Endothelial cell (in vitro differentiated cells): ENCODE measurements at regions not wholly inside any gene's neighbourhood (a gene's known extent, or its start where the extent isn't known, plus 50 kb on each side); places are given as distances from the start of the nearest gene placed in this dataset.

Experiments
- DNase-seq: peaks from one replicate; pipeline ENCODE4 v3.0.0; 2021; ENCODE audit warnings: low spot score
- H3K27ac Mint-ChIP-seq: one replicate; pipeline ENCODE4 v1.8.0; 2021; ENCODE audit warnings: mixed read lengths, inconsistent platforms; ENCODE audit not compliant: unreplicated experiment
- H3K27me3 Mint-ChIP-seq: one replicate; pipeline ENCODE4 v1.8.0; 2021; ENCODE audit warnings: mild to moderate bottlenecking, moderate library complexity, mixed read lengths, inconsistent platforms; ENCODE audit not compliant: unreplicated experiment
- H3K36me3 Mint-ChIP-seq: one replicate; pipeline ENCODE4 v1.8.0; 2021; ENCODE audit warnings: mild to moderate bottlenecking, low read depth, mixed read lengths, inconsistent platforms; ENCODE audit not compliant: unreplicated experiment
- H3K4me1 Mint-ChIP-seq: one replicate; pipeline ENCODE4 v1.8.0; 2021; ENCODE audit warnings: mild to moderate bottlenecking, mixed read lengths, inconsistent platforms; ENCODE audit not compliant: unreplicated experiment
- H3K4me3 Mint-ChIP-seq: one replicate; pipeline ENCODE4 v1.8.0; 2021; ENCODE audit warnings: mild to moderate bottlenecking, mixed read lengths, inconsistent platforms; ENCODE audit not compliant: unreplicated experiment
- H3K9me3 Mint-ChIP-seq: one replicate; pipeline ENCODE4 v1.8.0; 2021; ENCODE audit warnings: mixed read lengths, inconsistent platforms; ENCODE audit not compliant: unreplicated experiment
- TF ChIP-seq, protein P1 (sequence below): fragments of 200-600 bp; sonication (generic); IDR thresholded peaks from one replicate; pipeline ENCODE4 v1.5.0; 2021; ENCODE audit warnings: antibody characterized with exemption; ENCODE audit not compliant: unreplicated experiment

- H3K36me3 Mint-ChIP-seq, result no peaks in the 10 kb centered on the region
- no peak for DNase-seq
- H3K9me3 Mint-ChIP-seq, result no peaks in the 10 kb centered on the region
- no peak overlapping the region for H3K4me3 Mint-ChIP-seq
- no peaks in the 10 kb centered on the region for H3K27me3 Mint-ChIP-seq
- TF ChIP-seq, protein P1, sequence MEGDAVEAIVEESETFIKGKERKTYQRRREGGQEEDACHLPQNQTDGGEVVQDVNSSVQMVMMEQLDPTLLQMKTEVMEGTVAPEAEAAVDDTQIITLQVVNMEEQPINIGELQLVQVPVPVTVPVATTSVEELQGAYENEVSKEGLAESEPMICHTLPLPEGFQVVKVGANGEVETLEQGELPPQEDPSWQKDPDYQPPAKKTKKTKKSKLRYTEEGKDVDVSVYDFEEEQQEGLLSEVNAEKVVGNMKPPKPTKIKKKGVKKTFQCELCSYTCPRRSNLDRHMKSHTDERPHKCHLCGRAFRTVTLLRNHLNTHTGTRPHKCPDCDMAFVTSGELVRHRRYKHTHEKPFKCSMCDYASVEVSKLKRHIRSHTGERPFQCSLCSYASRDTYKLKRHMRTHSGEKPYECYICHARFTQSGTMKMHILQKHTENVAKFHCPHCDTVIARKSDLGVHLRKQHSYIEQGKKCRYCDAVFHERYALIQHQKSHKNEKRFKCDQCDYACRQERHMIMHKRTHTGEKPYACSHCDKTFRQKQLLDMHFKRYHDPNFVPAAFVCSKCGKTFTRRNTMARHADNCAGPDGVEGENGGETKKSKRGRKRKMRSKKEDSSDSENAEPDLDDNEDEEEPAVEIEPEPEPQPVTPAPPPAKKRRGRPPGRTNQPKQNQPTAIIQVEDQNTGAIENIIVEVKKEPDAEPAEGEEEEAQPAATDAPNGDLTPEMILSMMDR, result no peak
- no peaks in the 10 kb centered on the region for H3K4me1 Mint-ChIP-seq
- H3K27ac Mint-ChIP-seq, result no peak overlapping the region
These were observed 84.1 kb upstream of the NABP1 start for GRCh38 chr2:191593622-191594385.

GRCh38 chr2:191597186-191597751 is 80.7 kb upstream of the NABP1 start:
- Mint-ChIP-seq H3K4me1 (no peaks in the 10 kb centered on the region), H3K27me3 (no peaks in the 10 kb centered on the region), H3K36me3 (no peaks in the 10 kb centered on the region), H3K4me3 (no peak overlapping the region), H3K9me3 (no peaks in the 10 kb centered on the region), H3K27ac (no peak overlapping the region)
- DNase-seq, result no peak
- TF ChIP-seq, protein P1, result no peak

DNA sequence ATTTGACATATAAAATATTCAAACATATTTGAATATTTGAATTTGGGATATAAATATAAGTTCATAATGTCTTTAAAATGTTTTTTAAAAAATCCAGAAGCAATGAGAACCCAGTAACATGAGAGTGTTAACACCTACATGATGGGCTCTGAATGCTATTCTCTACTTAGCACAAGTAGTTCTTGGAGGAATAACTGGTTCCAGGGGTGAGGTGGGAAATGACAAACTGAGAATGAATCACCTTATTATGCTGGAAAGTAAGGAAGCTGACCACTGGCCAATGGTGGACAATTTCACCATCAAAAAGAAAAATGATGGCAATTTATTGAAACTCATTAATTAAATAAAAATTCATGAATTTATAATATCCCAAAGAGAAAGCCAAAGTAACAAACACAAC is 79.6 kb upstream of the NABP1 start:
- H3K4me1 Mint-ChIP-seq, result no peaks in the 10 kb centered on the region
- DNase-seq, result no peak
- H3K4me3 Mint-ChIP-seq, result no peak overlapping the region
- no peaks in the 10 kb centered on the region for H3K27me3 Mint-ChIP-seq
- TF ChIP-seq, protein P1, result no peak
- H3K9me3 Mint-ChIP-seq, result no peaks in the 10 kb centered on the region
- H3K27ac Mint-ChIP-seq, result no peak overlapping the region
- no peaks in the 10 kb centered on the region for H3K36me3 Mint-ChIP-seq

DNA sequence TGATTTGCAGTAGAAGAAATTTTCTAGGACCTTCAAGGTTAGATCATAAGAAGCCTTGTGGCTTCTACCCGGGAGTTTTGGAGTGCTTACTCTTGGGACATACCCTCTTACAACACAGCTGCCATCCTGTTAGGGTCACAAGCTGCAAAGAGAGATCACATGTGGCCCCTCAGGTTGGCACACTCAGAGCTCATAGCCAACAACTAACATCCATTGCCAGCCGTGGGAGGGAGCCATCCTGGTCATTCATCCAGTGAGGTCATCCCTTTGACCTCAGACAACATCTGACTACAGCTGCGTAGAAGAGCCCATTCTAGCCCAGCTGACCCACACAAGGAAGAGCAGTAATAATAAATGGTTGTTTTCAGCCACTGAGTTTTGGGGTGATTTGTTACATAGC is 76.9 kb upstream of the NABP1 start:
- no peaks in the 10 kb centered on the region for H3K9me3 Mint-ChIP-seq
- no peaks in the 10 kb centered on the region for H3K4me1 Mint-ChIP-seq

GRCh38 chr2:191604154-191604553 is 73.8 kb upstream of the NABP1 start:
- Mint-ChIP-seq H3K27ac (no peak overlapping the region), H3K4me3 (no peak overlapping the region), H3K36me3 (no peaks in the 10 kb centered on the region), H3K27me3 (no peaks in the 10 kb centered on the region), H3K9me3 (no peaks in the 10 kb centered on the region), H3K4me1 (no peaks in the 10 kb centered on the region)
- TF ChIP-seq, protein P1, result no peak
- DNase-seq, result no peak

More for the DNA sequence above, 76.9 kb upstream of the NABP1 start:
- Mint-ChIP-seq H3K27me3 (no peaks in the 10 kb centered on the region), H3K27ac (no peak overlapping the region), H3K36me3 (no peaks in the 10 kb centered on the region), H3K4me3 (no peak overlapping the region)
- TF ChIP-seq, protein P1, result no peak
- DNase-seq, result no peak
